ENCODE measurements at regions not wholly inside any gene's neighbourhood (a gene's known extent, or its start where the extent isn't known, plus 50 kb on each side); places are given as distances from the start of the nearest gene placed in this dataset.
A peak's percentile ranks its signal among the peaks of the same experiment; 100 is the strongest.

DNA sequence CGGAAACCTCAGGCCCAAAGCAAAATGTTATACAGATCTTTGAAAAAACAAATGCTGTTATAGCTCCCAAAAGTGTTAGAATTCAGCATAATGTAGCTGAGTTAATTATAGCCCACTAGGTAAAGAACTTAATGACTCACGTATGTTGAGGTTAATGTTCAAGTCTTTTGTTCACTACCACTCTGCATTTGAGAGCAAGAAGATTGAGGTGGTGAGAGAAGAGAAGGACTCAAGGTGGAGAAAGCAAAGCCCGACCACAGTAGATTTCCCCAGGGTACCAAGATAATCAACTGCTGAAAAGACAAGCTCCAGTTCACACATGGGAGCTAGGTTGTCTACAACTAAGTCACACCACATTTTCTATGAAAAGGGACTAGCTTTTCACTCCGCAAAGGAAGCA lies 480.2 kb downstream of the DTHD1 start:
- intact Hi-C loops (cut with DNase I): no loop called here
- TF ChIP-seq, protein P1, sequence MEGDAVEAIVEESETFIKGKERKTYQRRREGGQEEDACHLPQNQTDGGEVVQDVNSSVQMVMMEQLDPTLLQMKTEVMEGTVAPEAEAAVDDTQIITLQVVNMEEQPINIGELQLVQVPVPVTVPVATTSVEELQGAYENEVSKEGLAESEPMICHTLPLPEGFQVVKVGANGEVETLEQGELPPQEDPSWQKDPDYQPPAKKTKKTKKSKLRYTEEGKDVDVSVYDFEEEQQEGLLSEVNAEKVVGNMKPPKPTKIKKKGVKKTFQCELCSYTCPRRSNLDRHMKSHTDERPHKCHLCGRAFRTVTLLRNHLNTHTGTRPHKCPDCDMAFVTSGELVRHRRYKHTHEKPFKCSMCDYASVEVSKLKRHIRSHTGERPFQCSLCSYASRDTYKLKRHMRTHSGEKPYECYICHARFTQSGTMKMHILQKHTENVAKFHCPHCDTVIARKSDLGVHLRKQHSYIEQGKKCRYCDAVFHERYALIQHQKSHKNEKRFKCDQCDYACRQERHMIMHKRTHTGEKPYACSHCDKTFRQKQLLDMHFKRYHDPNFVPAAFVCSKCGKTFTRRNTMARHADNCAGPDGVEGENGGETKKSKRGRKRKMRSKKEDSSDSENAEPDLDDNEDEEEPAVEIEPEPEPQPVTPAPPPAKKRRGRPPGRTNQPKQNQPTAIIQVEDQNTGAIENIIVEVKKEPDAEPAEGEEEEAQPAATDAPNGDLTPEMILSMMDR (IDR thresholded peaks at IDR 0.05; ENCODE audit: borderline replicate concordance, extremely low read depth, insufficient read depth): no peak
- H3K27ac ChIP-seq (ENCODE audit: low read depth in 2 of 2, low read length in 2 of 2): no peak overlapping the region
- H3K9me3 ChIP-seq (ENCODE audit: control insufficient read depth in 2 of 3, insufficient read depth in 1 of 3, low read length in 3 of 3): no peaks in the 10 kb centered on the region
- H3K4me1 ChIP-seq (ENCODE audit: control insufficient read depth in 2 of 3, insufficient read depth in 2 of 3, low read depth in 1 of 3, low read length in 3 of 3): no peaks in the 10 kb centered on the region
- H3K27me3 ChIP-seq (ENCODE audit: control insufficient read depth, insufficient read depth, low read length): no peaks in the 10 kb centered on the region
- DNase-seq (peak in 1 of 5 donors; percentile 3), FAIRE-seq (no peak)
- H3K9ac ChIP-seq (ENCODE audit: low read length in 3 of 3): no peak overlapping the region
- H3K4me3 ChIP-seq (ENCODE audit: low read length in 3 of 3): no peak overlapping the region
- no peaks in the 10 kb centered on the region for H3K36me3 ChIP-seq (ENCODE audit: control insufficient read depth in 2 of 3, insufficient read depth in 3 of 3, low read length in 3 of 3)

DNA sequence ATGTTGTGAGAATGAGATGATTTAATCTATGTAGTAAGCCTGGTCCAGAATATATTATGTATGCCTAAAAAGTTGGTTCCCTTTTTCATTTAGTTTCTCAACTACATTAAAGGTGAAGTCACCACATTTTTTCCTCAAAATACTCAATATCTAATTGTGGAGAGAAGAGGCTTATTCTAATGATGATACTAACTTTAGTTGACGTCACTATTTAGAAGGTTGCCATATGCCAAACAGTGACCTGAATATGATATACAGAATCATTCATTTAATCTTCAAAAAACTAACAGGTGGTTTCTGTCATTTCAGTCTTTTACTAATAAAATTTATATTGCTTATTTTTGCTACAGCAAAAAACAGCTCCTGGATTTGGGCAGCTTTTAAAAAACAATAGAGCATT lies 480.7 kb upstream of the NWD2 start:
- Histone ChIP-seq H3K4me1 (ENCODE audit: control insufficient read depth in 2 of 3, insufficient read depth in 2 of 3, low read depth in 1 of 3, low read length in 3 of 3) (no peaks in the 10 kb centered on the region), H3K27ac (ENCODE audit: low read depth in 2 of 2, low read length in 2 of 2) (no peak overlapping the region), H3K4me3 (ENCODE audit: low read length in 3 of 3) (no peak overlapping the region), H3K9me3 (ENCODE audit: control insufficient read depth in 2 of 3, insufficient read depth in 1 of 3, low read length in 3 of 3) (no peaks in the 10 kb centered on the region), H3K36me3 (ENCODE audit: control insufficient read depth in 2 of 3, insufficient read depth in 3 of 3, low read length in 3 of 3) (no peaks in the 10 kb centered on the region), H3K9ac (ENCODE audit: low read length in 3 of 3) (no peak overlapping the region), H3K27me3 (ENCODE audit: control insufficient read depth, insufficient read depth, low read length) (no peaks in the 10 kb centered on the region)
- DNase-seq: no peak
- intact Hi-C loops (cut with DNase I): no loop called here
- TF ChIP-seq, protein P1 (IDR thresholded peaks at IDR 0.05; ENCODE audit: borderline replicate concordance, extremely low read depth, insufficient read depth): no peak
- FAIRE-seq: no peak

DNA sequence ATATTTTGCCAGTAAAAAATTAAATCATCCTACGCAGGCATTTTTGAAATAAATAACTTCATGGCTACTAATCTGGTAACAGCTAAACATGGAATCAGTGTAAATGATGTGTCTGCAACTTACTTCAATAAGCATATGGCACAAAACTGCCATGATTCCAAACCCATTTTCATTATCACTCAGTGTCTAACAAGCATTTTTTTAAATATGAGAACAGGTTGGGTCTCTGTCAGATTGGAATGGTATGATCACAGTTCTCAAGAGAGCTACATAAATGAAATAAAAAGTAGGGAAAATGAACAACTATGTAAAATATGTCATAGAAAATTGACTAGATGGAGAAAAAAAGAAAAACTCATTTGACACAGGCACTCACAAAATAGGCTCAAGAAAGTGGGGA lies 476.9 kb upstream of the NWD2 start:
- FAIRE-seq (no peak), DNase-seq (no peak)
- TF ChIP-seq, protein P1 (IDR thresholded peaks at IDR 0.05; ENCODE audit: borderline replicate concordance, extremely low read depth, insufficient read depth): no peak
- H3K27me3 ChIP-seq (ENCODE audit: control insufficient read depth, insufficient read depth, low read length): no peaks in the 10 kb centered on the region
- H3K4me1 ChIP-seq (ENCODE audit: control insufficient read depth in 2 of 3, insufficient read depth in 2 of 3, low read depth in 1 of 3, low read length in 3 of 3): no peaks in the 10 kb centered on the region
- no peak overlapping the region for H3K4me3 ChIP-seq (ENCODE audit: low read length in 3 of 3)
- H3K9ac ChIP-seq (ENCODE audit: low read length in 3 of 3): no peak overlapping the region
- H3K9me3 ChIP-seq (ENCODE audit: control insufficient read depth in 2 of 3, insufficient read depth in 1 of 3, low read length in 3 of 3): no peaks in the 10 kb centered on the region
- intact Hi-C loops (cut with DNase I): no loop called here
- H3K36me3 ChIP-seq (ENCODE audit: control insufficient read depth in 2 of 3, insufficient read depth in 3 of 3, low read length in 3 of 3): no peaks in the 10 kb centered on the region
- no peak overlapping the region for H3K27ac ChIP-seq (ENCODE audit: low read depth in 2 of 2, low read length in 2 of 2)

DNA sequence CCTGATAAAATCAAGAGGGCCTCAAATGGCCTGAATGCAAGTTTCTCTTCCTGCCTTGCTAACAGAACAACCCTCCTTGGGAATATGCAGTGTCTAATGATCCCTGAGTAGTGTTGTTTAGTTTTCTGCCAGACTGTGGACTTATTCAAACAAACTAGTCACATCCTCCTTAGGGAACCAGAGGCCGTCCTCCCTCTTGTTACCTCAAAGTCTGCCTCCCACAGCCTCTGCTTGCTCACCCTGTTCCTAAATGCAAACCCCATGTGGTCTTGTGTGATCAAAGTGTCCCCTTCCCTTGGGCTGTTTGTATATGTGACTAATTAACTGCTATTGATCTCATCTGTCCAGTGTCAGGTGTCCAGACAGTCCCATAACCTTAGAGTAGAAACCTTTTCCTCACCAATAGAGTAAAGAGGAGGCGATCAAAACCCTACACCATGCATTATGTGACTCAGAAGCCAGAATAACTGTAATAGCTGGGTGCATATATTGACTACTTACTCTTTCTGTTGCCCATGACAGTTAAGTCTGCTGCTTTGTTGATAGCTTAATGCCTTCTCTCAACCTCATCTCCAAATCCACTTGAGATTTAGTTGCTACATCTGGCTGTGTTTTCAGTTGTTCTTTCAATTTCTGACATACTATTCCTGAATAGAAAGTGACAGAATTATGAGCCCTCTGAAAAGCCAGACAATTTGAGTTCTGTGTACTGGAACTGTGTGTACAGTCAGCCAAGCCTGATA lies 473.0 kb upstream of the NWD2 start:
- no peaks in the 10 kb centered on the region for H3K36me3 ChIP-seq (ENCODE audit: control insufficient read depth in 2 of 3, insufficient read depth in 3 of 3, low read length in 3 of 3)
- H3K4me3 ChIP-seq (ENCODE audit: low read length in 3 of 3): no peak overlapping the region
- no peaks in the 10 kb centered on the region for H3K9me3 ChIP-seq (ENCODE audit: control insufficient read depth in 2 of 3, insufficient read depth in 1 of 3, low read length in 3 of 3)
- no peaks in the 10 kb centered on the region for H3K4me1 ChIP-seq (ENCODE audit: control insufficient read depth in 2 of 3, insufficient read depth in 2 of 3, low read depth in 1 of 3, low read length in 3 of 3)
- no peaks in the 10 kb centered on the region for H3K27me3 ChIP-seq (ENCODE audit: control insufficient read depth, insufficient read depth, low read length)
- TF ChIP-seq, protein P1 (IDR thresholded peaks at IDR 0.05; ENCODE audit: borderline replicate concordance, extremely low read depth, insufficient read depth): no peak
- FAIRE-seq: no peak
- H3K9ac ChIP-seq (ENCODE audit: low read length in 3 of 3): no peak overlapping the region
- intact Hi-C loops (cut with DNase I): no loop called here
- peak in 1 of 5 donors; percentile 1 for DNase-seq
- H3K27ac ChIP-seq (ENCODE audit: low read depth in 2 of 2, low read length in 2 of 2): no peak overlapping the region
